ENCODE measurements at regions not wholly inside any gene's neighbourhood (a gene's known extent, or its start where the extent isn't known, plus 50 kb on each side); places are given as distances from the start of the nearest gene placed in this dataset.

DNA sequence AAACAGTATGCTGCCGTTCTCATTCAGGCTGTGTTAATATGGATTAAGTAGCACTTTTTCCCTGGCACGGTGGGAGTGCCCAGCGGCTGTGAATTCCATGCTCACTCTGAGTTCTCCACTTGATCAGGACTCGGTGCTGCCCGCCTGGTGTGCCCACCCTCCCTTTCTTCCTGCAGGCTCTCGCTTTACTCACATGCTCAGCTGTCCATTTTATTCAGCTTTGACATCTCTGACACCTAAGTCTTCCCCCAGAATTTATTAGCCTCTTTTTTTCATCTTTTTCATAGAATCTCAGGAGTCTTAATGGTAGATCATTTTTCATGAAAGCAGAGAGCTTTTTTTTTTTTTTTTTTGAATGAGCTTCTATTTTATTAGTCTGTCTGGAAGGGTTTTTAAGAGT lies 626.5 kb downstream of the IRX1 start:
- intact Hi-C loops (cut with micrococcal nuclease; ENCODE audit: unreplicated experiment), result no loop called here
- no peak overlapping the region for H3K4me3 Mint-ChIP-seq (ENCODE audit: unreplicated experiment)
- no peak for DNase-seq
- H3K27me3 Mint-ChIP-seq (ENCODE audit: insufficient read depth, unreplicated experiment), result peaks cover 3% of the 10 kb centered on the region
- no peaks in the 10 kb centered on the region for H3K27me3 ChIP-seq (replicated peaks; ENCODE audit: control insufficient read depth, insufficient read depth, low read length)
- no peak overlapping the region for H3K4me3 ChIP-seq (ENCODE audit: low read depth, low read length)
- H3K4me1 Mint-ChIP-seq (ENCODE audit: low read depth, unreplicated experiment), result no peaks in the 10 kb centered on the region
- H3K9me3 Mint-ChIP-seq (ENCODE audit: unreplicated experiment), result no peaks in the 10 kb centered on the region
- no peaks in the 10 kb centered on the region for H3K36me3 Mint-ChIP-seq (ENCODE audit: insufficient read depth, unreplicated experiment)
- CTCF ChIA-PET, result no interaction called here
- no peaks in the 10 kb centered on the region for H3K36me3 ChIP-seq (ENCODE audit: control insufficient read depth, insufficient read depth, low read length)
- H3K4me1 ChIP-seq, result no peaks in the 10 kb centered on the region
- no peak overlapping the region for H3K27ac Mint-ChIP-seq (ENCODE audit: unreplicated experiment)
- H3K9me3 ChIP-seq, result no peaks in the 10 kb centered on the region
- POLR2A ChIA-PET, result no interaction called here
- no TSS peak for BruUV-seq (replicated peaks)
- TF ChIP-seq, protein P1, sequence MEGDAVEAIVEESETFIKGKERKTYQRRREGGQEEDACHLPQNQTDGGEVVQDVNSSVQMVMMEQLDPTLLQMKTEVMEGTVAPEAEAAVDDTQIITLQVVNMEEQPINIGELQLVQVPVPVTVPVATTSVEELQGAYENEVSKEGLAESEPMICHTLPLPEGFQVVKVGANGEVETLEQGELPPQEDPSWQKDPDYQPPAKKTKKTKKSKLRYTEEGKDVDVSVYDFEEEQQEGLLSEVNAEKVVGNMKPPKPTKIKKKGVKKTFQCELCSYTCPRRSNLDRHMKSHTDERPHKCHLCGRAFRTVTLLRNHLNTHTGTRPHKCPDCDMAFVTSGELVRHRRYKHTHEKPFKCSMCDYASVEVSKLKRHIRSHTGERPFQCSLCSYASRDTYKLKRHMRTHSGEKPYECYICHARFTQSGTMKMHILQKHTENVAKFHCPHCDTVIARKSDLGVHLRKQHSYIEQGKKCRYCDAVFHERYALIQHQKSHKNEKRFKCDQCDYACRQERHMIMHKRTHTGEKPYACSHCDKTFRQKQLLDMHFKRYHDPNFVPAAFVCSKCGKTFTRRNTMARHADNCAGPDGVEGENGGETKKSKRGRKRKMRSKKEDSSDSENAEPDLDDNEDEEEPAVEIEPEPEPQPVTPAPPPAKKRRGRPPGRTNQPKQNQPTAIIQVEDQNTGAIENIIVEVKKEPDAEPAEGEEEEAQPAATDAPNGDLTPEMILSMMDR (IDR thresholded peaks at IDR 0.05; ENCODE audit: insufficient read depth in 1 of 2, low read depth in 1 of 2, low read length in 1 of 2, severe bottlenecking in 1 of 2, unreplicated experiment in 1 of 2), result no peak

DNA sequence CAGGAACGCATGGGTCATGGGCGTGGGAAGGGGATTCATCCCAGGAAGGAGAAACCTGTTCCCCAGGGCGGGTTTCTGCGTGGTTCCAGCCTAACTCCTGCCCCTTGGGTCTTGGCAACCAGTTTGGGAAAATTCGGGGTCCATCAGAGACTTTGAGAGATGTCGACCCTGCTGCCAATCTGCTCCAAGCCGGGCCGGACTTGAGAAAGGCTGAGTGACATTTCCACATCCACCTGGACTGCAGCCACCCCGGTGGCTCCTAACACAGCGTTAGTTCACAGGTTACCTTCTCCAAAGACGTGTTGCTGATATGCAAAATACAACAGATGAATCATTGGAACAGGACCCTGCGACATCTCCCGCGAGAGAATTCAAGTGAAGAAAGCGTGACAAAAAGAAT lies 627.2 kb downstream of the IRX1 start:
- Histone ChIP-seq H3K4me3 (ENCODE audit: low read depth, low read length) (no peak overlapping the region), H3K36me3 (ENCODE audit: control insufficient read depth, insufficient read depth, low read length) (no peaks in the 10 kb centered on the region), H3K4me1 (no peaks in the 10 kb centered on the region), H3K9me3 (no peaks in the 10 kb centered on the region), H3K27me3 (replicated peaks; ENCODE audit: control insufficient read depth, insufficient read depth, low read length) (no peaks in the 10 kb centered on the region)
- intact Hi-C loops (cut with micrococcal nuclease; ENCODE audit: unreplicated experiment), result no loop called here
- H3K4me1 Mint-ChIP-seq (ENCODE audit: low read depth, unreplicated experiment), result no peaks in the 10 kb centered on the region
- DNase-seq, result no peak
- ChIA-PET CTCF (no interaction called here), POLR2A (no interaction called here)
- no peak overlapping the region for H3K27ac Mint-ChIP-seq (ENCODE audit: unreplicated experiment)
- TF ChIP-seq, protein P1 (IDR thresholded peaks at IDR 0.05; ENCODE audit: insufficient read depth in 1 of 2, low read depth in 1 of 2, low read length in 1 of 2, severe bottlenecking in 1 of 2, unreplicated experiment in 1 of 2), result no peak
- BruUV-seq (replicated peaks), result no TSS peak
- no peak overlapping the region for H3K4me3 Mint-ChIP-seq (ENCODE audit: unreplicated experiment)
- no peaks in the 10 kb centered on the region for H3K9me3 Mint-ChIP-seq (ENCODE audit: unreplicated experiment)
- H3K36me3 Mint-ChIP-seq (ENCODE audit: insufficient read depth, unreplicated experiment), result no peaks in the 10 kb centered on the region
- peaks cover 3% of the 10 kb centered on the region for H3K27me3 Mint-ChIP-seq (ENCODE audit: insufficient read depth, unreplicated experiment)

- Histone ChIP-seq H3K27me3 (replicated peaks; ENCODE audit: control insufficient read depth, insufficient read depth, low read length) (no peaks in the 10 kb centered on the region), H3K4me1 (no peaks in the 10 kb centered on the region), H3K9me3 (no peaks in the 10 kb centered on the region), H3K36me3 (ENCODE audit: control insufficient read depth, insufficient read depth, low read length) (no peaks in the 10 kb centered on the region), H3K4me3 (ENCODE audit: low read depth, low read length) (no peak overlapping the region)
- H3K27me3 Mint-ChIP-seq (ENCODE audit: insufficient read depth, unreplicated experiment), result peaks cover 3% of the 10 kb centered on the region
- no peak overlapping the region for H3K27ac Mint-ChIP-seq (ENCODE audit: unreplicated experiment)
- BruUV-seq (replicated peaks), result no TSS peak
- intact Hi-C loops (cut with micrococcal nuclease; ENCODE audit: unreplicated experiment), result no loop called here
- H3K9me3 Mint-ChIP-seq (ENCODE audit: unreplicated experiment), result no peaks in the 10 kb centered on the region
- ChIA-PET POLR2A (no interaction called here), CTCF (no interaction called here)
- no peaks in the 10 kb centered on the region for H3K4me1 Mint-ChIP-seq (ENCODE audit: low read depth, unreplicated experiment)
- no peaks in the 10 kb centered on the region for H3K36me3 Mint-ChIP-seq (ENCODE audit: insufficient read depth, unreplicated experiment)
- DNase-seq, result no peak
- H3K4me3 Mint-ChIP-seq (ENCODE audit: unreplicated experiment), result no peak overlapping the region
- TF ChIP-seq, protein P1 (IDR thresholded peaks at IDR 0.05; ENCODE audit: insufficient read depth in 1 of 2, low read depth in 1 of 2, low read length in 1 of 2, severe bottlenecking in 1 of 2, unreplicated experiment in 1 of 2), result no peak
Observed at GRCh38 chr5:4225741-4226140, 630.1 kb downstream of the IRX1 start.

Data from Caco-2 (cell line).